GM12891 (cell line): ENCODE measurements at regions not wholly inside any gene's neighbourhood (a gene's known extent, or its start where the extent isn't known, plus 50 kb on each side); places are given as distances from the start of the nearest gene placed in this dataset.

Source experiments
- POLR2A ChIP-seq: IDR thresholded peaks from 2 replicates; pipeline ENCODE4 v1.6.1; 2011; ENCODE audit warnings: low read depth, low read length, control low read depth
- TAF1 ChIP-seq: IDR thresholded peaks from 2 replicates; pipeline ENCODE4 v1.6.1; 2011; ENCODE audit warnings: low read depth, low read length, control low read depth

DNA sequence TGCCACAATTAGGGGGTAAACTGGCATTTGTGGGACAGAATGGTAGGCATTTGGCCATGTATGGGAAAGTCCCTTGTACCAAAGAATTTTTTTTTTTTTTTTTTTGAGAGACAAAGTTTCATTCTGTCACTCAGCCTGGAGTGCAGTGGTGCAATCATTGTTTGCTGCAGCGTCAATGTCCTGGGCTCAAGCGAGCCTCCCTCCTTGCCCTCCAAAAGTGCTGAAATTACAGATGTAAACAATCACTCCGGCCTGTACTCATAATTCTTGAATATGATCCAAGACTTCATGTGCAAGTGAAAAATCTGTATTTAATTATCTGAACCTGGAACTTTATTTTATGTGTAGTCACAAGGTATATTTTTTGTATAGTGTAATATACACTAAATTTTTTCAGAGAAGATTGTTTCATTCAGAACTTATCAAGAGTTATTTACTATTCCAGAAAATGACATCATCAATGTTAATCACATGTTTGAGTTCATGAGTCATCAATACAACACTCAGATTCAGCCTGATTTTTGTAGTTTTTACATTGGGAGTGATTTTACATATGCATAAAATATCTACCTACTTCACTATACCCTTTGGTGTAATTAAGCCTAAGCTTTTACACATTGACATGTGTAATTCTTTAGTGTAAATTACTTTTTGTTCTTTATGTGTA, 138.7 kb upstream of the L3MBTL4 start:
- TF ChIP-seq POLR2A (no peak), TAF1 (no peak)
